Tibial nerve (tissue), 4 donors: ENCODE measurements at regions not wholly inside any gene's neighbourhood (a gene's known extent, or its start where the extent isn't known, plus 50 kb on each side); places are given as distances from the start of the nearest gene placed in this dataset.

Source experiments
- CTCF ChIP-seq, 5 experiments: fragments of 200-600 bp in 3 of 5; fragments of 450-650 bp in 2 of 5; sonication (generic) in 3 of 5; IDR thresholded peaks; one replicate each; pipeline ENCODE4 v1.5.1; 2016 to 2019; ENCODE audit warnings: antibody characterized with exemption in 5 of 5, mild to moderate bottlenecking in 3 of 5, moderate library complexity in 2 of 5
- EP300 ChIP-seq, 2 donors: sonication (generic); formaldehyde crosslinking; IDR thresholded peaks; one replicate each; pipeline ENCODE4 v1.6.1; 2017; ENCODE audit warnings: antibody characterized with exemption in 2 of 2, mild to moderate bottlenecking in 1 of 2

GRCh38 chr5:91946870-91947269 is 563.8 kb upstream of the ARRDC3 start:
- no peak for TF ChIP-seq CTCF (IDR thresholded peaks at IDR 0.05)
- TF ChIP-seq EP300 (IDR thresholded peaks at IDR 0.05), result no peak
